ENCODE measurements at regions not wholly inside any gene's neighbourhood (a gene's known extent, or its start where the extent isn't known, plus 50 kb on each side); places are given as distances from the start of the nearest gene placed in this dataset.
"Not testable (repeated sequence)": the region's sequence is repeated elsewhere in the genome, so short reads cannot be mapped to it uniquely, and the experiment has no call there.

GRCh38 chr4:77279114-77279513, 122.1 kb downstream of the CCNG2 start:
- not testable (repeated sequence) for TF ChIP-seq ZNF121 (tag by site-specific recombination; IDR thresholded peaks at IDR 0.05); ZNF654 (tag by site-specific recombination; IDR thresholded peaks at IDR 0.05; ENCODE audit: low read depth); ZFP41 (tag by site-specific recombination; IDR thresholded peaks at IDR 0.05; ENCODE audit: borderline replicate concordance); ZFP3 (tag by site-specific recombination; IDR thresholded peaks at IDR 0.05; ENCODE audit: low read depth); REST (tag by site-specific recombination; IDR thresholded peaks at IDR 0.05)
- TF ChIP-seq, protein P1, sequence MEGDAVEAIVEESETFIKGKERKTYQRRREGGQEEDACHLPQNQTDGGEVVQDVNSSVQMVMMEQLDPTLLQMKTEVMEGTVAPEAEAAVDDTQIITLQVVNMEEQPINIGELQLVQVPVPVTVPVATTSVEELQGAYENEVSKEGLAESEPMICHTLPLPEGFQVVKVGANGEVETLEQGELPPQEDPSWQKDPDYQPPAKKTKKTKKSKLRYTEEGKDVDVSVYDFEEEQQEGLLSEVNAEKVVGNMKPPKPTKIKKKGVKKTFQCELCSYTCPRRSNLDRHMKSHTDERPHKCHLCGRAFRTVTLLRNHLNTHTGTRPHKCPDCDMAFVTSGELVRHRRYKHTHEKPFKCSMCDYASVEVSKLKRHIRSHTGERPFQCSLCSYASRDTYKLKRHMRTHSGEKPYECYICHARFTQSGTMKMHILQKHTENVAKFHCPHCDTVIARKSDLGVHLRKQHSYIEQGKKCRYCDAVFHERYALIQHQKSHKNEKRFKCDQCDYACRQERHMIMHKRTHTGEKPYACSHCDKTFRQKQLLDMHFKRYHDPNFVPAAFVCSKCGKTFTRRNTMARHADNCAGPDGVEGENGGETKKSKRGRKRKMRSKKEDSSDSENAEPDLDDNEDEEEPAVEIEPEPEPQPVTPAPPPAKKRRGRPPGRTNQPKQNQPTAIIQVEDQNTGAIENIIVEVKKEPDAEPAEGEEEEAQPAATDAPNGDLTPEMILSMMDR (tag by site-specific recombination; IDR thresholded peaks at IDR 0.05) = not testable (repeated sequence)
